Tibial nerve (tissue), 3 donors: ENCODE measurements at regions not wholly inside any gene's neighbourhood (a gene's known extent, or its start where the extent isn't known, plus 50 kb on each side); places are given as distances from the start of the nearest gene placed in this dataset.

Experiments used
- CTCF ChIP-seq, 5 experiments: fragments of 200-600 bp in 3 of 5; fragments of 450-650 bp in 2 of 5; sonication (generic) in 3 of 5; IDR thresholded peaks; one replicate each; pipeline ENCODE4 v1.5.1; 2016 to 2019; ENCODE audit warnings: antibody characterized with exemption in 5 of 5, mild to moderate bottlenecking in 3 of 5, moderate library complexity in 2 of 5
- POLR2A ChIP-seq, 2 donors: fragments of 450-650 bp; IDR thresholded peaks; one replicate each; pipeline ENCODE4 v1.6.1; 2017; ENCODE audit warnings: antibody characterized with exemption in 2 of 2, mild to moderate bottlenecking in 2 of 2, moderate library complexity in 2 of 2

- TF ChIP-seq CTCF (IDR thresholded peaks at IDR 0.05): no peak
- no peak for TF ChIP-seq POLR2A (IDR thresholded peaks at IDR 0.05)
Observed at GRCh38 chr3:13963137-13963886, 83.4 kb upstream of the WNT7A start.
